OCI-LY1 (cell line): ENCODE measurements at regions not wholly inside any gene's neighbourhood (a gene's known extent, or its start where the extent isn't known, plus 50 kb on each side); places are given as distances from the start of the nearest gene placed in this dataset.

Experiments
- CTCF ChIP-seq: fragments of 200-600 bp; sonication (generic), shearing (Covaris generic); IDR thresholded peaks from 2 replicates; pipeline ENCODE4 v1.5.1; 2017; ENCODE audit warnings: mild to moderate bottlenecking, antibody characterized with exemption, low read length, moderate library complexity, mixed read lengths
- EZH2 ChIP-seq: fragments of 200-600 bp; sonication (generic), shearing (Covaris generic); IDR thresholded peaks from 2 replicates; pipeline ENCODE4 v1.8.0; 2017; ENCODE audit warnings: borderline replicate concordance, mixed run types, mild to moderate bottlenecking, antibody characterized with exemption, low read length, moderate library complexity, mixed read lengths

GRCh38 chr3:79926522-79926921, 158.7 kb upstream of the ROBO1 start:
- TF ChIP-seq CTCF: no peak
- no peak for TF ChIP-seq EZH2
